ENCODE measurements at regions not wholly inside any gene's neighbourhood (a gene's known extent, or its start where the extent isn't known, plus 50 kb on each side); places are given as distances from the start of the nearest gene placed in this dataset.

- no peak for DNase-seq
- Histone ChIP-seq H3K36me3 (ENCODE audit: insufficient read depth in 1 of 2, low read depth in 1 of 2) (no peaks in the 10 kb centered on the region), H3K4me1 (no peaks in the 10 kb centered on the region), H3K9me3 (no peaks in the 10 kb centered on the region), H3K4me3 (no peak overlapping the region), H3K27ac (no peak overlapping the region), H3K27me3 (ENCODE audit: insufficient read depth in 3 of 3, low read length in 2 of 3) (peaks cover 2 to 13% (median 10%) of the 10 kb centered on the region in 3 donors)
- 66 to 75% (median 74%) methylated on average over 9 of the region's 9 CpGs for WGBS, 3 donors
- intact Hi-C loops (cut with DNase I): no loop called here
- TF ChIP-seq CTCF (IDR thresholded peaks at IDR 0.05): no peak
- no peak for ATAC-seq
These were observed 229.2 kb upstream of the LRTM1 start for GRCh38 chr3:55156851-55157650.

- no peak for ATAC-seq
- peaks cover 0 to 12% (median 3%) of the 10 kb centered on the region in 3 donors for H3K27me3 ChIP-seq (ENCODE audit: insufficient read depth in 3 of 3, low read length in 2 of 3)
- WGBS, 3 donors: 81 to 88% (median 82%) methylated on average over 9 of the region's 9 CpGs
- H3K4me1 ChIP-seq: no peaks in the 10 kb centered on the region
- intact Hi-C loops (cut with DNase I): no loop called here
- no peaks in the 10 kb centered on the region for H3K36me3 ChIP-seq (ENCODE audit: insufficient read depth in 1 of 2, low read depth in 1 of 2)
- H3K9me3 ChIP-seq: no peaks in the 10 kb centered on the region
- H3K27ac ChIP-seq: no peak overlapping the region
- TF ChIP-seq CTCF (IDR thresholded peaks at IDR 0.05): no peak
- DNase-seq: no peak
- no peak overlapping the region for H3K4me3 ChIP-seq
These were observed 220.2 kb upstream of the LRTM1 start for GRCh38 chr3:55147856-55148720.

- Histone ChIP-seq H3K27ac (no peak overlapping the region), H3K4me3 (no peak overlapping the region), H3K36me3 (ENCODE audit: insufficient read depth in 1 of 2, low read depth in 1 of 2) (no peaks in the 10 kb centered on the region), H3K27me3 (ENCODE audit: insufficient read depth in 3 of 3, low read length in 2 of 3) (peaks cover 0 to 6% (median 3%) of the 10 kb centered on the region in 3 donors), H3K9me3 (no peaks in the 10 kb centered on the region), H3K4me1 (no peaks in the 10 kb centered on the region)
- WGBS, 3 donors: 64 to 75% (median 64%) methylated on average over 3 of the region's 3 CpGs
- no peak for ATAC-seq
- intact Hi-C loops (cut with DNase I): no loop called here
- TF ChIP-seq CTCF (IDR thresholded peaks at IDR 0.05): no peak
- no peak for DNase-seq
These were observed 219.5 kb upstream of the LRTM1 start for GRCh38 chr3:55147406-55147805.

GRCh38 chr3:55146216-55146615, 218.4 kb upstream of the LRTM1 start:
- ATAC-seq (no peak), DNase-seq (no peak)
- no peak overlapping the region for H3K4me3 ChIP-seq
- no peaks in the 10 kb centered on the region for H3K4me1 ChIP-seq
- H3K27me3 ChIP-seq (ENCODE audit: insufficient read depth in 3 of 3, low read length in 2 of 3): peaks cover 0 to 6% (median 3%) of the 10 kb centered on the region in 3 donors
- intact Hi-C loops (cut with DNase I): no loop called here
- H3K36me3 ChIP-seq (ENCODE audit: insufficient read depth in 1 of 2, low read depth in 1 of 2): no peaks in the 10 kb centered on the region
- no peak overlapping the region for H3K27ac ChIP-seq
- whole genome bisulfite sequencing, 3 donors: 61 to 81% (median 77%) methylated on average over 4 of the region's 4 CpGs
- H3K9me3 ChIP-seq: no peaks in the 10 kb centered on the region
- TF ChIP-seq CTCF (IDR thresholded peaks at IDR 0.05): no peak
